NCI-H82 treated with DMSO at 0.1 percent for 48 hours (cell line): ENCODE measurements at regions not wholly inside any gene's neighbourhood (a gene's known extent, or its start where the extent isn't known, plus 50 kb on each side); places are given as distances from the start of the nearest gene placed in this dataset.

Experiments used
- DNase-seq: peaks from one replicate; lab custom pipeline; 2025; ENCODE audit not compliant: unreplicated experiment; lab: John Stamatoyannopoulos, UW

DNA sequence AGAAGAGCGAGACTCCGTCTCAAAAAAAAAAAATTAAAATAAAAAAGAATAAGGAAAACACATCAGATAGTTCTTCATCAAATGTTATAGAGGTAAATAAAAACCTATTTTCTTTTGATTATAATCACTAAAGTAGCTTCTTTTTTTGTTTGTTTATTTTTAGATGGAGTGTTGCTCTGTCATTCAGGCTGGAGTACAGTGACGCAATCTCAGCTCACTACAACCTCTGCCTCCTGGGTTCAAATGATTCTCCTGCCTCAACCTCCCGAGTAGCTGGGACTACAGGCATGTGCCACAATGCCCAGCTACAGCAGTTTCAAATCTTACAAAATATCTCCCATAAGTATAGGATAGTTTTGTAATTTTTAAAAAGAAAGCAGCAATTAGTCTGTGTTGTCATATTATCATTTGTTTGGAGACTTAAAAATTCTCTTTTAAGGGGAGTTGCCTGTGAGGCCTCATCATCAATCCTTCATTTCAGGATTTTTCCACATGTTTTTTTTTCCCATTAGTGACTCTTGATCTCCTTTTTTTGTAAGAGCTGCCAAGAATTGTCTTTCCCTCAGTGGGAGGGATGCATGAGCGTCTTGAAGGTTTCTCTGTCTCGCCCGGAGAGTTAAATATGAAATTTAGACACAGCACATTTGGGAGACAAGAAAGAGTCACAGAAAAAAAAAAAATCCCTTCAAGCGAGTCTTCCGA is 275.9 kb downstream of the CDCA7 start:
- no peak for DNase-seq

DNA sequence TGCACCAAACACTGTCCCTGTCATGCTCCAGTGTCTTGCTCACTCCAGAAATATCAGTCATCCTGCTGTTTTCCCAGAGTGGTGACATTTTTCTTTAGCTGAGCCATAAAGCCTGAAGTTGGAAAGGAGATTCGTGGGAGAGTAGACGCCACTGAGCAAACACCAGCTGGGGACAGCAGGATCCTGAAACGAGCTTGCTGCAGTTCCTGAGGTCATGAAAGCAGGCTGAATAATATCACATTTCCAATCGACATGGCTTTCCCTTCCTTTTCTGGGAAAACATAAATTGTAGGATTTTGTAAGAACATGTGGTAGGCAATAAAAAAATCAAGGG is 276.4 kb downstream of the CDCA7 start:
- DNase-seq = no peak

DNA sequence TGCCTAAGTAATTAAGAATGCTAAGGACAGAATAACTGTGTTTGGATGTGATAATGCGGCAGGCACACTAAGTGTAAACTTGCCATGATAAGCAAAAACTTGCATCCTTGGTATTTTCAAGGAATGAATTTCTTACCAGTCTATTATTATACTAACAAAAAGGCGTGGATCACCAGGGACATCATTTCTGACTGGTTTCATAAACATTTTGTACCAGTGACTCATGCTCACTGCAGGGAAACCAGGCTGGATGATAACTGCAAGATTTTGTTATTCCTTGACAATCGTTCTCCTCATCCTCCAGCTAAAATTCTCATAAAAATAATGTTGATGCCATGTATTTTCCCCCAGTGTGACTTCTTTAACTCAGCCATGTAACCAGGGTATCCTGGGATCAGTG is 289.5 kb downstream of the CDCA7 start:
- no peak for DNase-seq

DNA sequence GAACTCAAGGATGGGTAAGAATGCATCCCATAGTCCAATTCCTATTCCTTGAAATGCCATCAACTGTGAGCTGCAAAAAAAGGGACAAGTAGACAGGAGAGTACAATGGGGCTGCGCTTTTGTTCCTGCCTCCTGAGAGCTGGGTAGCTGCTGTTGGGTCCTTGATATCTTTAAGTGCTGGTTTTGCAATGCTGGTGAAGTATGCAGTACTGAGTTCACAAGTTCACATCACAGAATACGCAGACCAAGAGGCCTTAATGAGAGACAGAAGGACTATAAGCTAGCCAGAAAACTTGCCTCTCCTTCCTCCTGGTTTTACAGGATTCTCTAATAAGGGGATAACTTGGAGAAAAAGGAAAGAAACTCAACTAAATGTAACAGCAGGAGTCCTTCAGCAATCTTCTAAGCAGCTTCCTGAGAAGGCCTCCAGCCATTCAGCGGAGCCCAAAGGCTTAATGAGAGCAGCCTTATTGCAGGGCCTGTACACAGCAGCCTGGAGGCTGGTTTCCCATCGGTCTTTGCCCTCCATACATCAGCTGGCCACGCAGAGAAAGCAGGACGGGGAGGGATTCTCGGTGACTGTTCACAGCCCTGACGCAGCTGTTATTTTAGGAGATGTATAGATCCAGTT is 293.1 kb downstream of the CDCA7 start:
- no peak for DNase-seq

DNA sequence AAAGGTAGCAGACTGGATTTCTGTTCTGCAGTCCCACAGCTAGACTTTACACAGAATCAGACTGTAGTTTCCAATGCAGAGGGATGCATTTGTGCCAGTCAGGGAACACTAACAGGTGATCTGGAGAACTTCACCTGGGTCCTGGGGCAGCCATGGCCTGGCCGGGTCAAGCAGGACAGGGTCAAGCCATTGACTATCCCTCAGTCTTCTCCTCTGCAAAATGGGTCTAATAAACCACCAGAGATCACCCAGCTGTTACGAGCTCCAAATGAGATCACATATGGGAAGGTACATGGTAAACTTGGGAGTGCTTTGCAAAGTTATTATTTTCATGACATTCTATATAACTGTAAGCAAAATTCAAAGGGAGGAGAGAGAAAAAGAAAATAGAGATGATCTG is 294.1 kb downstream of the CDCA7 start:
- no peak for DNase-seq

DNA sequence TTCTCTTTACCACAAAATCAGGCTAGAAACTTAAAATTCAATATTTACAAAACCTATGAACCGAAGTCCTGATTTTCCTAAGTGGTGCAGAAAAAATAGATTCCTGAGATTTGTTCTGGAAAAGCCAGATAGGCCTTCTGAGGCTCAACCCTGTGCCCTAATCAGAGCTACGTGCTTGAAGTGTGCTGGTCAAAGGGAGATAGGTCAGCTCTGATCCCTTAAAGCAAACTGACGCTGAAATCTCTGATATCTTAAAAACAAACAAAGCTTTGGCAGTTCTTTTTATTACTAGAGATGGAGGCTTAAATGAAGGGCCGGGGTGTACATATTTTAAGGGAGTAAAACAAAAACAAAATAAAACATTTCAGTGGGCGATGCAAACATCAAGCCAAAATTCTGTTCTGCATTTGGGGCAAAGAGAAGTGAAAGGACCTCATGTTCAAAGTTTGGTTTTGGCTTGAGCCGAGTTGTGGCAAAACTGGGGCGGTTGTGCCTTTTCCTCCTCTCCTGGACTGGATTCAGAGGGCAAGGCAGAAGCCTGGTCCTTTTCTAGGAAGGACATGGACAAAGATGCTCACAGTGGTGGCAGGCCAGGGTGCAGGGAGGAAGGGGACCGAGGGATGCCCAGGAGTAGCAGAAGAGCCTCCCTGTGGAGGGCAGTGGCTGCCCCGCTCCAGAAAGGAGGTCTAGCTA is 295.0 kb downstream of the CDCA7 start:
- DNase-seq = no peak

DNA sequence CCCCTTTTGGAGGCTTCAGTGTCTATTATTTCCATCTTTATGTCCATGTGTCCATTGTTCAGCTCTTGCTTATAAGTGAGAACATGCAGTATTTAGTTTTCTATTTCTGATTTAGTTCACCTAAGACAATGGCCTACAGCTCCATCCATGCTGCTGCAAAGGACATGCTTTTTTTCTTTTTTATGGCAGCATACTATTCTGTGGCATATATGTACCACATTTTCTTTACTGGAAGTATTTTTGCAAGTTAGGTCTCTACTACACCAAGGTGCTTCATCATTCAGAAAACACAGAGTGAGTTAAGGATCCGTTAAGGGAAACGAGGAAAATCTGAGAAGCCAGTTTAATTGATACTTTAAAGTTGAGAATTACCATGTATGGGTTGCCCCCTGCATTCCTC is 297.2 kb downstream of the CDCA7 start:
- no peak for DNase-seq

DNA sequence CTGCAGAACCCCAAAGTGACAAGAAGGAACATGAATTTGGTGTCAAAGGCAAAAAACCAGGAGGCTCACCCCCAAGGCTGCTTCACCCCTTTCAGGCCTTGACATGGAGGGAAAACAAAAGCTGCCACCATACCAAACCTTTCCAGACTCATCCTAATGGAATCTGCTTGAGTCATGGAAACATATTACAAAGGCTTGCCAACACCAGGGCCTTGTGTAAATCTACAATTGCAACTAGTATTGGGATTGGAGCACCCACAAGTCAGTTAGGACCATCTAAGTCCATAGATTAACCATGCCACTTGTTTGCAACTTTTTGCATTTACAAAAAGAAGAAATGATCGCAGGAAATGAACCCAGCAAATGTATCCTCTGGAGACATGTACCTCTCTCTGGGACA is 297.6 kb downstream of the CDCA7 start:
- DNase-seq = no peak

DNA sequence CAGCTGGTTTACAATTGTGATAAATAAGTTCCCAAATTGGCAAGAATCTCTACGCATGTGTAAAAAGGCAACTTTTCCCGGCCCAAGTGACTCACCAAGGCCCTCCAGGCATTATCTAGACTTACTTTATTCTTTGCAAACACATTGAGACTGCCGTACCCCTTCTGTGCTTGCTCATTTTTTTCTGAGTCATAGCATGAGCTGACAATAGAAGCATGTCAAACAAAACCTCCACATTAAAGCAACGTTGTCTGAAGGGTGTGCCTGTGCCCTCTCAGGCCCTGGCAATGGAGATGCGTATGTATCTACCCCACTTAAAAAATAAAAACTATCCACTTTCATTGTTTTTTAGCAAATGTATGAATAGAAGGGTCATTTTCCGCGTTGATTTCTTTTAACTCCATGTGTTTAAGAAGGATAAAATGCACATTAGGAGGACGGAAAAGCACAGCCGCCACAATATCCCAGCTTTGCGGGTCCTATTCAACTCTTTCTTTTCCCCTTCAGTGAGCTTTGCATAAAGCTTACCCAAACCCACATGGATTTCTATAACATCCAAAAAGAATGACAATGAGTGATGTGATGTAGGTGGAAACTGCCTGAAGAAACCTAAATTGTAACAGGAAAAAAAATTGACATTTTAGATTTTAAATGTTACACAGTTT is 298.2 kb downstream of the CDCA7 start:
- no peak for DNase-seq

DNA sequence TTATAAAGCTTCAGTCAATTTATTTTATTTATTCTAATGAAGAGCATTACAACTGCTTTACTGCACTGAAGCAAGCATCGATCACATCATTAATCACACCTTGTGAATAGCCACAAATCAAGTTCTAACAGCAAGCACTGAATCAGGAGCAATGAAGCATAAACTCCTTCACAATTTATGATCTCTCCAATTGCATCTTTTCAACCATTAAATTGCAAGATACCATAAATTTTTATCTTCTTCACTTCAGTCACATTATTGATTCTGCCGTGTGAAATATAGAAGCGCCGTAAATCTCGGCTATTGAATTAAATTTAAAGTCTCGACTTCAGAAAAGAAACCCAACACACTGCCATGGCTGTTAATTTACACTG is 298.7 kb downstream of the CDCA7 start:
- no peak for DNase-seq

DNA sequence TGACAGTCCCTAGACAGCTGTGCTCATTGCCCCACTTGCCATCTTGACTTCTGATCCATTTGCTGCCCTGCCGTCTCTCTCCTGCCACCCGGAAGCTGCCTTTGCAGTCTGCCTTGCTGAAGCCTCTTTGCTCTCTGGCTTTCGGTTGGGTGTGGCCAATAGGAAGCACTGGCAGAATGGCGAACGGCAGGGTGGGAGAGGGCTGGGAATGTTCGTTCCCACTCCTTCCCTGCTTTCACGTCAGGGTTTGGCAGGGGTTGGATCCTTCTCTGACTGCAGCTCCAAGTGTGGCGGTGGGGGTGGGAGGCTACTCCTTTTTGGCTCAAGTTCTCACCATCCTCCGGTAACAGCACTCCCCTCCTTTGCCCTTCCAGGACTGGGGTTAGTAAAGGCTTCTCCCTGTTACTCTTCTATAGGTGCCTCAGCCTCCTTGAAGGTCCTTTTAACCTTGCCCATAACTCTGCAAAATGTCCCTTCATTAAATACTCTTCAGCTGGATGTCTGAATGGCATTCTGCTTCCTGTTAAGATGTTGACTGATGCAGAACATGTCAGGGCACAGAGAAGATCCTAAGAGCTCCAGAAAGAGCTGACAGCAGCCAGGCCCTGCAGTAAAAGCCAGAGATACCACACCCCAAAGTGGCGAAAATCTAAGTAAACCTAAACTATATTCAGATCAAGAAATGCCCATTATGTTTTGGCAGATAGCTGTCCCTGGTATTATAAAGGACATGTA is 299.7 kb downstream of the CDCA7 start:
- no peak for DNase-seq

DNA sequence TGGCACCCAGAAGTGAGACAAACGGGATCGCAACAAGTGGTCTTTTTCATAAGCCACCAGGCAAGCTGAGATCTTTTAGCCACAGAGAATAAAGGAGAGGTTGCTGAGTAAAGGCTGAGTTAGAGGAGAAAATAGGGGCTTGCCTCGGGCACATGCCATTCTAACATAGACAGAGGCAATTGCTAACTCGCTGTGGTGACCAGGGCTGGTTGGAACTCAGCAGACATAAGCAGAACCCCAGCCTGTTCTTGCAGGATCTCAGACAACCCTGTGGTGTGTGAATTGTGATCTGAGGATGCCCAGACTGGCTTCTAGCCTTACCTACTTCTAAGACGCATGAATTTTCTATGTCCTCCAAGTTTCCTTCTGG is 300.2 kb downstream of the CDCA7 start:
- no peak for DNase-seq

DNA sequence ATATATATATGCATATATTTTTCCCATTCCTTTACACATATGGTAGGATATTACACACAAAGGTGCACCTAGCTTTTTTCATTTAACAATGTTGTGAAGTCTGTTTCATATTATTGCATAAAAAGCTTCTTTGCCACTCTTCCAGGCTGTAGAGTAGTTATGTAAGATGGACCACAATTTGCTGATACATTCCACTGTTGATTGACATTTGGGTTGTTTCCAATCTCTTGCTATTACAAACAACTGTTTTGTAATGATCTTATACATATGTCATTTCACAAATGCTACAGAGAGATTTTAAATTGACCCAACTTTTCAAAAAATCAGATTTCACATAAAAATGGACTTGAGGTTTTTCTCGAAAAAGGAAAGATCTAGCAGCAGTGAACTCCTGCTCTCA is 301.4 kb downstream of the CDCA7 start:
- no peak for DNase-seq

DNA sequence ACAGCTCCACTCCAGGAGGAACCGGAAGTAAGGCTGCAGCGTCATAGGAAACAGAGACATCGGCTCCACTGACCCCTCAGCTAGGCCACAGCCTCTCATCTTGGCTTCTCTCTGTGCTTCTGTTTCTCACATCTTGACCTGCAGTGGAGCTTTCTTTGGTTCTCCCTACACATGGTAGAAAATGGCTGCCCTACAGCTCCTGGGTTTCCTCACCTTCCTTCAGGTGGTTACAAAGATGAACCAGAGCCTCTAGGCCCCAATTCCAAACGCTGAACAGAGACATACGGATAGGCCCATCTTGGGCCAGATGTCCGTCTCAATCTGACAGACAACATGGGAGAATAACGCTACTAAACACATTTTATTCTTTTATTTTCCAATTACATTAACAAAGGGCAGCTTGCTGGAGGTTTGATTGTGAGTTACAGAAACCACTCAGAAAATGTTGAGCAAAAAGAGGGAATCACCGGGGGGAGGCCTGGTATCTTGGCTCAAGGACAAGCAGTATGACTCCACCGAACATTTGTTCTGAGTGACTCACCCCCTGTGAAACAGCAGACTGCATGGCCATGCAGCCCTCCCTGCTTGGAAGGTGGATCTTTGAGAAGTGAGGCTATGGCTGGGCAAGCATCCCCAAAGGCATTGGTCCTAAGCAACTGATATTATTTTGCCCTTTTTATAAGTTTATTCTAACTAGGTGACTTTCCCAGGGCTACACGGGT is 303.5 kb downstream of the CDCA7 start:
- no peak for DNase-seq

DNA sequence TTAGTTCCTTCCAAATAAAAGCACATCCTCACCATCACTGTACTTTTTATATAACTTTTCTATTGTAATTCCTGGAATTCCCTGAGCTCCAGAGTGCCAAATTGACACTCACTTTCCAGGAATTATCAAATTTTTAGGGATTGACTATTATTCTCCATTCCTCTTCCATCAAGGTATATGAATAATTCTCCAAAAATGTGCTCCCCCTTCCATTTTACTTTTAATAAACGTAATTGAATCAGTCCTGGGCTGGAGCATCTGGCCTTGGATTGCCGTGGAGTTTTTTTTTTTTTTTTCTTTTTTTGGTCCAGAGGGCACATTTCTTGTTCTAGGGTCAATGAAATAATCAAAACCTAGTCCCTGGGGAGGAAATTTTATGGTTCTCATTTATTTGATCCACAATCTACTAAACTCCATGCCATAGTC is 304.3 kb downstream of the CDCA7 start:
- DNase-seq = no peak

DNA sequence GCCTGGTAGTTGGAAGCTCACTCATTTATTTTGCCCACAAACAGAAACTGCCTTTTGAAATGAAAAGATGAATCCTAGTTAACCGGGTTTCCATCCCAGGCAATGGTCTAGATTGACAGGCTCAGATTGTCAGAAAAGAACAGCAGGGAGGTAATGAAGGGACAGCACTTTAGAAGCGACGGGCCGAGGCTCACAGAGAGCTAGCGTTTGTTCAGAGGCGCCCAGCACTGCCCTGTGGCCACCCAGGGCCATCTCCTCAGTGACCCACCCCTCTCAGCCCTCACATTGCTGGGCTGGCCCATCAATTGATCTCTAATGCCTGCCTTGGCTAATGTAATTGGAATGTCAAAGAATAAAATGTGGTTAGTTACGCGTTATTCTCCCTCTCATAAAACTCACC is 304.8 kb downstream of the CDCA7 start:
- DNase-seq = no peak

DNA sequence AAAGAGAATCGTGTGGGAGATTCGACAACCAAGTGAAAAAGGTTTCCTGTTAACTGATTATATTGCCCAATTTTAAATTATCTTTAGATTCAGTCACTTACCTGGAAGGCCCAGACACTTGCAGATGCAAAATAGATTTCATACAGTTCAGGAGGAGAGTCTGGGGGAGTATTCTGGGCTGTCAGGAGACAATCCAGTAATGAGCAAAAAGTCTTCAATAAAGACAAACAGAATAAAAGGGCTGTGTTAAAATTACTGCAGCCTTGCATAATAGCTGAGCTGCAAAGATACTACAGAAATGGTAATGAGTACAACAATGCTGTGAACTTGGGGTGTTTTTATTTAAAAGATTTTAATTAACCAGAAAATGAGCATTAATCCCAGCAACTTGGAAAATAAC is 303.6 kb downstream of the SP3 start:
- no peak for DNase-seq

DNA sequence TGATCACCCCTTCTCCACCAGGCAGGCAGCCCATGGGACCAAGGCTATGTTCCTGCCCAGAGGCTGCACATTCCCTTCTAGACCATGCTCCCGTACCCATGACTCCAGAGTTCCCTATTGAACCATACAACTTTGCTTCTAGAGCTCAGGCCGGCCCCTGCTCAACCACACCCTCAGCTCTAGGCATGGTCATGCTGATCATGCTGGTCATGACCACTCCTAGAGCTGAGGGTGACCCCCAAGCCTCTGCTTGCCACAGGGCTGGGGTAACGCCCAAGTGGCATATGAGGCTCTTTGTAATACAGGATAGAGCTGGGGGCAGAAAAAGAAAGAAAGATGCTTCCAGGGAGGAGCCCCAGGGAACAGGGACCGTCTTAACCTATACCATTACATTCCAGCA is 301.8 kb downstream of the SP3 start:
- no peak for DNase-seq

DNA sequence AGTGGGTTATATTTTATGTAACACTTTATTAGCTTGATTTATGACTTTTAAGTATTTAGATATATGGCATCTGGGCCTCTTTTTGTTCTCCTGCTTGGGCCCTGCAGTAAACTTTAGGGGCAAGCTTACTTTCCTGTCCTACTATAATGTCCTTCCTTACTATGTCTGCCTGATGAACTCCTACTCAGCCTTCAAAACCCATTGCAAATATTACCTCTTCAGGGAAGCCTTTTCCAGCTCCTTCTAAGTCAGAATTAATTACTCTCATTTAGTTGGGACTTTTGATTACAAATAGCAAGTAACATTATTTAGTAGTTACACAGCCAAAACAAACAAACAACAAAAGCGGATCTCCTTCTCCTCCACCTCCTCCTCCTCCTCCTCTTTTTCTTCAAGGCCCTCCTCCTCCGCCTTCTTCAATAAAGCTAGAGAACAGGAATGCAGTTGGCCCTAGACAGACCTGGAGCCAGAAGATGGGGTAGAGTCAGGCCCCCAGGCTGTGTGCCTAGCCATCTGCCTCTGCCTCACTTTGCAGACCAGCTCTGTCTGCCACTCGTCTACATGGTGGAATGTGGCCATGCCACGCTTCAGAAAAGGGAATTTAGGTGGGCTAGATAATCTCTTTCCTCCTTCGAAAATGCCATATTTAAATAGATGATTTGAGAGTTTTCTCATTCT is 301.2 kb downstream of the SP3 start:
- no peak for DNase-seq

DNA sequence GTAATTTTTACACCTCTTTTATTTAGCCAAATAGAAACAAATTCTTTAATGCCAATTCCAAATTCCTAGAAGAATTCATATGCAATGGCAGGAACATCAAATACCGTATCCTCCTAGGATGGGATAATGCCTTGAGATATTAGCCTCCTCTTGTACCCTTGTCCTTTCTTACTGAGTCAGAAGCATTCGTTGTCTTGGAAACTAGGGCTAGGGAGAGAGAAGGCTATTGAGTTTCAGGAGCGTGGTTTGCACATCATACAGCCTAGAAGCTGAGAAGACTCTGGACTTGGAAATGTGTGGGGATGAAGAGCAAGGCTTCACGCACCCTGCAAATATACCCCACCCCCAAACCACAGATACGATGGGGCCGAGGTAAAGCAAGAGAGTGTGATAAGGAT is 300.7 kb downstream of the SP3 start:
- DNase-seq = no peak
